K562 (cell line): ENCODE measurements at regions not wholly inside any gene's neighbourhood (a gene's known extent, or its start where the extent isn't known, plus 50 kb on each side); places are given as distances from the start of the nearest gene placed in this dataset.

Experiments
- ATAC-seq: fragments of 200-7000 bp; cut with Tn5 transposase; 3 replicates; pipeline ENCODE4 v1.9.1; 2020; ENCODE audit warnings: moderate library complexity
- BruUV-seq: library from RNA; stranded (reverse); fragments of 400-500 nt; replicated peaks from 2 replicates; lab custom pipeline; 2021; lab: Mats Ljungman, UMichigan
- CTCF ChIA-PET: fragments of 300-600 bp; formaldehyde crosslinking; extraction: SDS; loops from one replicate; lab custom pipeline; 2021; ENCODE audit warnings: low intra/inter-chr PET ratio; lab: Yijun Ruan, JAX
- POLR2A ChIA-PET: fragments of 300-600, 350-650 bp; sonication (Branson Sonifier 250); formaldehyde crosslinking; extraction: SDS; loops from one replicate; lab custom pipeline; 2021; ENCODE audit warnings: antibody characterized with exemption, inconsistent platforms; lab: Yijun Ruan, JAX
- DNase-seq, 4 experiments: peaks; one replicate each; pipeline versions ENCODE4 v3.0.0 to v3.0.0-alpha.2; 2011 to 2018; ENCODE audit warnings: low spot score in 3 of 4, mixed read lengths in 3 of 4; ENCODE audit errors: extremely low read depth in 1 of 4
- FAIRE-seq: peaks from 2 replicates; lab custom pipeline; 2011; peaks lifted over from hg19 to GRCh38; lab: Jason Lieb, UNC
- H2AFZ ChIP-seq: 2 replicates; pipeline ENCODE4 v1.6.0; 2011; ENCODE audit warnings: low read depth, low read length, control low read depth, inconsistent platforms
- H3K27ac ChIP-seq: fragments of 200-600 bp; 3 replicates; pipeline ENCODE4 v1.8.0; 2011; ENCODE audit warnings: low read depth, mild to moderate bottlenecking, control low read depth, inconsistent platforms, low read length, moderate library complexity, mixed read lengths; ENCODE audit errors: extremely low read depth
- H3K27me3 ChIP-seq, 2 experiments: fragments of 300-600 bp in 1 of 2; 2 replicates in 1 of 2; 3 replicates in 1 of 2; pipeline versions ENCODE4 v1.6.0 to v1.8.0; 2011; ENCODE audit warnings: inconsistent platforms in 2 of 2, low read length in 2 of 2, mild to moderate bottlenecking in 1 of 2, mixed read lengths in 1 of 2, moderate library complexity in 1 of 2; ENCODE audit not compliant: control insufficient read depth in 2 of 2, insufficient read depth in 2 of 2
- H3K36me3 ChIP-seq: fragments of 300-600 bp; 3 replicates; pipeline ENCODE4 v1.8.0; 2011; ENCODE audit warnings: mild to moderate bottlenecking, low read length, inconsistent platforms; ENCODE audit not compliant: control insufficient read depth, insufficient read depth
- H3K4me1 ChIP-seq, 2 experiments: fragments of 200-600 bp in 1 of 2; replicated peaks in 1 of 2; 2 replicates in 1 of 2; 3 replicates in 1 of 2; pipeline versions ENCODE4 v1.5.1 to v1.8.0; 2011; ENCODE audit warnings: inconsistent platforms in 2 of 2, low read length in 2 of 2, mild to moderate bottlenecking in 1 of 2, mixed read lengths in 1 of 2, moderate library complexity in 1 of 2; ENCODE audit not compliant: control insufficient read depth in 2 of 2, insufficient read depth in 2 of 2
- H3K4me2 ChIP-seq: 2 replicates; pipeline ENCODE4 v1.6.1; 2011; ENCODE audit warnings: low read length, control low read depth, inconsistent platforms, mixed read lengths; ENCODE audit not compliant: insufficient read depth
- H3K4me3 ChIP-seq: fragments of 200-600 bp; sonication (generic), shearing (Covaris generic); 2 replicates; pipeline ENCODE4 v1.5.1; 2016; ENCODE audit warnings: control low read depth, inconsistent platforms
- H3K79me2 ChIP-seq: fragments of 200-600 bp; 3 replicates; pipeline ENCODE4 v1.8.0; 2011; ENCODE audit warnings: low read length, inconsistent platforms; ENCODE audit not compliant: control insufficient read depth, insufficient read depth
- H3K9ac ChIP-seq, 2 experiments: 2 replicates each; pipeline versions ENCODE4 v1.6.0 to v1.6.1; 2011; ENCODE audit warnings: low read depth in 2 of 2, low read length in 2 of 2, control low read depth in 1 of 2, inconsistent platforms in 1 of 2, mild to moderate bottlenecking in 1 of 2, mixed read lengths in 1 of 2; ENCODE audit not compliant: insufficient read depth in 1 of 2
- H3K9me1 ChIP-seq: one replicate; pipeline ENCODE4 v1.6.0; 2011; ENCODE audit warnings: inconsistent platforms, mild to moderate bottlenecking, low read length, moderate library complexity; ENCODE audit not compliant: control insufficient read depth, insufficient read depth
- H3K9me3 ChIP-seq: replicated peaks from 2 replicates; pipeline ENCODE4 v1.5.1; 2011; ENCODE audit warnings: low read depth, low read length, inconsistent platforms; ENCODE audit not compliant: control insufficient read depth, insufficient read depth
- H4K20me1 ChIP-seq: replicated peaks from 2 replicates; pipeline ENCODE4 v1.6.1; 2011; ENCODE audit warnings: low read length, inconsistent platforms, mixed read lengths; ENCODE audit not compliant: control insufficient read depth, insufficient read depth
- ATF2 ChIP-seq: sonication (generic); formaldehyde crosslinking; IDR thresholded peaks from 2 replicates; pipeline ENCODE4 v1.8.1; 2022; ENCODE audit warnings: missing genetic modification reagents
- BRCA1 ChIP-seq, 2 experiments: fragments of 450-650 bp in 1 of 2; sonication (generic) in 1 of 2; formaldehyde crosslinking in 1 of 2; IDR thresholded peaks; 2 replicates each; pipeline versions ENCODE4 v1.5.0 to v1.6.1; 2017 to 2020; ENCODE audit warnings: mild to moderate bottlenecking in 1 of 2, missing genetic modification reagents in 1 of 2
- DIDO1 ChIP-seq: fragments of 450-650 bp; IDR thresholded peaks from 2 replicates; pipeline ENCODE4 v1.6.1; 2016; ENCODE audit warnings: low read depth, missing biosample characterization, missing genetic modification characterization
- EGR1 ChIP-seq: fragments of 450-650 bp; conservative IDR thresholded peaks from 2 replicates; pipeline ENCODE4 v1.6.1; 2017; ENCODE audit warnings: mild to moderate bottlenecking
- ETV5 ChIP-seq: sonication (generic); formaldehyde crosslinking; IDR thresholded peaks from 2 replicates; pipeline ENCODE4 v1.4.0; 2020; ENCODE audit warnings: low read depth, mild to moderate bottlenecking, missing genetic modification reagents
- GTF2E2 ChIP-seq: fragments of 200-800 bp; sonication (Bioruptor generic); IDR thresholded peaks from 2 replicates; pipeline ENCODE4 v1.6.1; 2016; ENCODE audit warnings: missing genetic modification characterization, missing compliant biosample characterization
- MEF2D ChIP-seq: conservative IDR thresholded peaks from 2 replicates; pipeline ENCODE4 v1.6.1; 2016; ENCODE audit warnings: low read depth, missing genetic modification characterization, missing compliant biosample characterization
- MTA2 ChIP-seq: fragments of 450-650 bp; IDR thresholded peaks from 2 replicates; pipeline ENCODE4 v1.6.1; 2016; ENCODE audit warnings: low read depth
- NCOA4 ChIP-seq: fragments of 450-650 bp; IDR thresholded peaks from 2 replicates; pipeline ENCODE4 v1.6.1; 2018; ENCODE audit warnings: mild to moderate bottlenecking; ENCODE audit not compliant: partially characterized antibody
- PML ChIP-seq: IDR thresholded peaks from 2 replicates; pipeline ENCODE4 v1.6.1; 2012; ENCODE audit warnings: low read length, inconsistent platforms
- in situ Hi-C: fragments of 300-500 bp; cut with MboI; formaldehyde crosslinking; loops from 4 replicates; pipeline ENCODE4 v1.15.0; 2018; ENCODE audit warnings: inconsistent platforms, mixed read lengths
- intact Hi-C: fragments of 100-400 bp; cut with micrococcal nuclease; formaldehyde crosslinking; loops from 2 replicates; pipeline ENCODE4 v1.14.2; 2022
- TF ChIP-seq, protein P1 (sequence below): sonication (generic); formaldehyde crosslinking; IDR thresholded peaks from 2 replicates; pipeline ENCODE4 v1.8.1; 2023; ENCODE audit warnings: mild to moderate bottlenecking, missing genetic modification reagents

DNA sequence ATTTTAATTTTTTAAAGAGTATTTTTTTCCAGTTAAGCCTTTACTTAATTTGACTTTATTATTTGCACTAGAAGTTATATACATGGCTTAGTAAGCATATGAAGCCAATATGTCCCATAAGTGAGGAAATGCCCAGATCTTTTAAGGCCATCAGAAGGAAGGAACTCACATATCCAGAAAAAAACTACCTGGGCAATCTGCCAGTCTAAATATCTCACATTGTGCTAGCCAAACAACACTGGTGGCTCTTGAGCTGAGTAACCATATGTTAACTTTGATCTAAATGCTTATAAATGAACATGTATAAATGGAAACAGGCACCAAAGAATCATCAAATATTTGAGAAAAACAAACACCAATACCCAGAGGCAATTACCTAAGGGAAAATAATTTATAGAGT lies 138.6 kb upstream of the APOOL start:
- DNase-seq = no peak
- Histone ChIP-seq H3K9me3 (no peaks in the 10 kb centered on the region), H3K27ac (no peak overlapping the region), H3K9ac (no peak overlapping the region), H3K9me1 (no peaks in the 10 kb centered on the region), H3K27me3 (no peaks in the 10 kb centered on the region), H3K4me2 (no peak overlapping the region), H3K79me2 (no peaks in the 10 kb centered on the region), H2AFZ (no peak overlapping the region), H4K20me1 (no peaks in the 10 kb centered on the region)
- BruUV-seq = no TSS peak
- POLR2A ChIA-PET = no interaction called here
- TF ChIP-seq DIDO1 = no peak
- TF ChIP-seq ATF2 (CRISPR knock-in tag) = no peak
- TF ChIP-seq MTA2 = no peak
- no peak for TF ChIP-seq GTF2E2
- TF ChIP-seq EGR1 = no peak
- no peak for TF ChIP-seq MEF2D (tag)
- TF ChIP-seq NCOA4 = no peak
- no peak for TF ChIP-seq BRCA1 (IDR thresholded peaks at IDR 0.05)
- no peak for TF ChIP-seq BRCA1 (CRISPR knock-in tag; IDR thresholded peaks at IDR 0.05)
- TF ChIP-seq, protein P1, sequence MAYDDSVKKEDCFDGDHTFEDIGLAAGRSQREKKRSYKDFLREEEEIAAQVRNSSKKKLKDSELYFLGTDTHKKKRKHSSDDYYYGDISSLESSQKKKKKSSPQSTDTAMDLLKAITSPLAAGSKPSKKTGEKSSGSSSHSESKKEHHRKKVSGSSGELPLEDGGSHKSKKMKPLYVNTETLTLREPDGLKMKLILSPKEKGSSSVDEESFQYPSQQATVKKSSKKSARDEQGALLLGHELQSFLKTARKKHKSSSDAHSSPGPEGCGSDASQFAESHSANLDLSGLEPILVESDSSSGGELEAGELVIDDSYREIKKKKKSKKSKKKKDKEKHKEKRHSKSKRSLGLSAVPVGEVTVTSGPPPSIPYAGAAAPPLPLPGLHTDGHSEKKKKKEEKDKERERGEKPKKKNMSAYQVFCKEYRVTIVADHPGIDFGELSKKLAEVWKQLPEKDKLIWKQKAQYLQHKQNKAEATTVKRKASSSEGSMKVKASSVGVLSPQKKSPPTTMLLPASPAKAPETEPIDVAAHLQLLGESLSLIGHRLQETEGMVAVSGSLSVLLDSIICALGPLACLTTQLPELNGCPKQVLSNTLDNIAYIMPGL (CRISPR knock-in tag) = no peak
- no peak for TF ChIP-seq ETV5 (CRISPR knock-in tag)
- TF ChIP-seq PML = no peak
- TF ChIP-seq, all 486 proteins: peak for 0
- no peak for ATAC-seq
- in situ Hi-C loops (no loop called here), intact Hi-C loops (no loop called here)
- CTCF ChIA-PET = no interaction called here
- no peak overlapping the region for H3K4me3 ChIP-seq
- no peaks in the 10 kb centered on the region for H3K4me1 ChIP-seq
- FAIRE-seq = no peak
- H3K36me3 ChIP-seq = no peaks in the 10 kb centered on the region
